ENCODE measurements at regions not wholly inside any gene's neighbourhood (a gene's known extent, or its start where the extent isn't known, plus 50 kb on each side); places are given as distances from the start of the nearest gene placed in this dataset.

DNA sequence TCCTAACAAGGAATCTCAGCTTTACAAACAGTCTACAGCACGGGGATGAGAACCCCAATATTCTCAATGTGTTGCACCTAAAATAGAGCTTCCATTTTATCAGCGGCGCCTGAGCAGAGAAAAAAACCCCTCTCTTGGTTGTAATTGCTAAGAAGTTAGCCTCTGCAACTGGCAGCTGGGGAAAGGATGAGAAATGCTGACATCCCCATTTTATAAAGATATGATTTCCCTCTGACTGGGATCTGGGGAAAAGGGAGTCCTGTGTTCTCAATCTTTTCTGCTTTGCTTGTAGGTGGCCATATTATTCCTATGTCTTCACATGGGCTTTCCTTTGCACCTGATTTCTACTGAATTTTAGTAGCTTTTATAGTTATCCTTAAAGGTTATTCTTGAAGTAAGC, 981.4 kb upstream of the DDX18 start:
- ChIA-PET CTCF (no interaction called here), POLR2A (no interaction called here)
- Histone ChIP-seq H3K27me3 (ENCODE audit: control insufficient read depth, insufficient read depth, low read length) (no peaks in the 10 kb centered on the region), H3K36me3 (ENCODE audit: control insufficient read depth, insufficient read depth, low read length) (no peaks in the 10 kb centered on the region), H3K4me3 (ENCODE audit: low read depth, low read length) (no peak overlapping the region)
- TF ChIP-seq, protein P1, sequence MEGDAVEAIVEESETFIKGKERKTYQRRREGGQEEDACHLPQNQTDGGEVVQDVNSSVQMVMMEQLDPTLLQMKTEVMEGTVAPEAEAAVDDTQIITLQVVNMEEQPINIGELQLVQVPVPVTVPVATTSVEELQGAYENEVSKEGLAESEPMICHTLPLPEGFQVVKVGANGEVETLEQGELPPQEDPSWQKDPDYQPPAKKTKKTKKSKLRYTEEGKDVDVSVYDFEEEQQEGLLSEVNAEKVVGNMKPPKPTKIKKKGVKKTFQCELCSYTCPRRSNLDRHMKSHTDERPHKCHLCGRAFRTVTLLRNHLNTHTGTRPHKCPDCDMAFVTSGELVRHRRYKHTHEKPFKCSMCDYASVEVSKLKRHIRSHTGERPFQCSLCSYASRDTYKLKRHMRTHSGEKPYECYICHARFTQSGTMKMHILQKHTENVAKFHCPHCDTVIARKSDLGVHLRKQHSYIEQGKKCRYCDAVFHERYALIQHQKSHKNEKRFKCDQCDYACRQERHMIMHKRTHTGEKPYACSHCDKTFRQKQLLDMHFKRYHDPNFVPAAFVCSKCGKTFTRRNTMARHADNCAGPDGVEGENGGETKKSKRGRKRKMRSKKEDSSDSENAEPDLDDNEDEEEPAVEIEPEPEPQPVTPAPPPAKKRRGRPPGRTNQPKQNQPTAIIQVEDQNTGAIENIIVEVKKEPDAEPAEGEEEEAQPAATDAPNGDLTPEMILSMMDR (IDR thresholded peaks at IDR 0.05; ENCODE audit: insufficient read depth, low read depth, low read length): no peak
- DNase-seq (ENCODE audit: low read depth): no peak

DNA sequence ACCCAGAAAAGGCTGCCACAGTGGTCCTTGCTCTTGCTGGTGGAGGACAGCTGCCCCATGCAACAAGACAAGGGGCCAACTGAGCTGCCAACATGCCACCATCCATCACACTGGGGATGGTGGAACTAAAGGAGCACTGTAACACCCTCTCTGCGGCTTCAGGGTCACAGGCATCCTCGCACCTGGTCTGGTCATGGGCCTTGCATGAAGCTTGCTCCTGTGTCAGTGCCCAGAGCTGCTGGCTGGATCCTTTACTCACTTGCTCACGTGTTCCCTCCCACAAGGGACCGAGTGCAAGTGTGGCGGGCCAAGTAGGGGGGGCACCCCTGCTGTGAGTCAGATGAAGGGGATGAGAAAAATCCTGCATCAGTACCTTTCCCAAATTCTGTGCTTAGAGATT, 972.3 kb upstream of the DDX18 start:
- TF ChIP-seq, protein P1 (IDR thresholded peaks at IDR 0.05; ENCODE audit: insufficient read depth, low read depth, low read length): no peak
- CTCF ChIA-PET: no interaction called here

DNA sequence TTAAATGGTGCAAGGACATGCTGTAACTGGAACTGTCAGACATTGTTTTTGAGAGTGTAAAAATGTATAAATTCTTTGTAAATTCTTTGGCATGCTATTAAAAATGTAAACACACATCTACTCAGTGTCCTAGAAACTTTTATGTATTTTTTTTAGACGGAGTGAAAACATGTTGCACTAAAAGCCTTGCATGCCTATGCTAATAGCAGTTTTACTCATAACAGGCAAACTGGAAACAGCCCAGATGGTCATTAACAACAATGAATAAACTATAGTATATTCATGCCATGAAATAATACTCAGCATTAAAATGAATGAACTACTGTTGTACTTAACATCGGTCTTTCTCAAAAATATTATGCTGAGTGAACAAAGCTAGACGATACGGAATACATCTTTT, 954.8 kb upstream of the DDX18 start:
- no peak overlapping the region for H3K4me3 ChIP-seq (ENCODE audit: low read depth, low read length)
- ChIA-PET CTCF (no interaction called here), POLR2A (no interaction called here)
- DNase-seq (ENCODE audit: low read depth): no peak
- no peaks in the 10 kb centered on the region for H3K36me3 ChIP-seq (ENCODE audit: control insufficient read depth, insufficient read depth, low read length)
- TF ChIP-seq, protein P1 (IDR thresholded peaks at IDR 0.05; ENCODE audit: insufficient read depth, low read depth, low read length): no peak
- no peaks in the 10 kb centered on the region for H3K27me3 ChIP-seq (ENCODE audit: control insufficient read depth, insufficient read depth, low read length)

More for the DNA sequence above, 972.3 kb upstream of the DDX18 start:
- no peak for DNase-seq (ENCODE audit: low read depth)
- Histone ChIP-seq H3K27me3 (ENCODE audit: control insufficient read depth, insufficient read depth, low read length) (no peaks in the 10 kb centered on the region), H3K4me3 (ENCODE audit: low read depth, low read length) (no peak overlapping the region), H3K36me3 (ENCODE audit: control insufficient read depth, insufficient read depth, low read length) (no peaks in the 10 kb centered on the region)
- POLR2A ChIA-PET: no interaction called here

DNA sequence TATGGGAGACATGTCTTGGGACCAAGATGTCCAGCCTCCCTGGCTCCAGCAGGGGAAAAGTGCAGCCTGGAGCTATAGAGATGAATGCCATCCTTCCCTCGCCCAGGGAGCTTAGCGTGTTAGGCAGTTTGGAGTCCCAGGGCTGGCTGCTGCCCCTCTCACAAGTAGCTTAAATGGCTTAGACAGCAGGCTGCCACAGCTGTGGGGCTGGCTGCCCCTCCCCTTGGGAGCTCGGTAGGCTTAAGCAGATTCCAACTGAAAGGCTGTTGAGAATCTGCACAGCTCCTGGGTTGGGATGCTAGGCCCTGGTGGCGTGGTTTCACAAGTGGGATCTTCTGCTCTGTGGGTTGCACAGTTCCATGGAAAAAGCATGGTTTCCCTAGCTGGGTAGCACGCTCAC, 940.5 kb upstream of the DDX18 start:
- ChIA-PET POLR2A (no interaction called here), CTCF (no interaction called here)
- H3K4me3 ChIP-seq (ENCODE audit: low read depth, low read length): no peak overlapping the region
- H3K36me3 ChIP-seq (ENCODE audit: control insufficient read depth, insufficient read depth, low read length): no peaks in the 10 kb centered on the region
- TF ChIP-seq, protein P1 (IDR thresholded peaks at IDR 0.05; ENCODE audit: insufficient read depth, low read depth, low read length): no peak
- no peak for DNase-seq (ENCODE audit: low read depth)
- no peaks in the 10 kb centered on the region for H3K27me3 ChIP-seq (ENCODE audit: control insufficient read depth, insufficient read depth, low read length)

DNA sequence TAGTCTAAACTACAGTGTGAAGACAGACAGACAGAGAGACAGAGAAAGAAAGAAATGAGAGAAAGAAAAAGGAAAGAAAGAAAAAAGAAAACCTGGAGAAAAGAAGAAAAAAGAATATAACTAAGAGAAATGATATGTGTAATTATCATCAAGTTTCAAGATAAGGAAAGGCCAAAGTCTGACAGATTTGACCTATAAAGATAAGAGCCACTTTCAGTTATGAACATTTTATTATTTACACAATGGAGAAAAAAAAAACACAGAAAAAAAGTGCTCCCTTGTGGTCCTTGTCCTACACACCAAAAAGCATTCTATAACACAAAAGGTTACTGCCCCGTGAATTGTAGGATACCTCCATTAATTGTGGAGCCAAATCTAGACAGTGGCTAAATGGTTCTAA, 937.2 kb upstream of the DDX18 start:
- DNase-seq (ENCODE audit: low read depth): no peak
- Histone ChIP-seq H3K27me3 (ENCODE audit: control insufficient read depth, insufficient read depth, low read length) (no peaks in the 10 kb centered on the region), H3K36me3 (ENCODE audit: control insufficient read depth, insufficient read depth, low read length) (no peaks in the 10 kb centered on the region), H3K4me3 (ENCODE audit: low read depth, low read length) (no peak overlapping the region)
- ChIA-PET CTCF (no interaction called here), POLR2A (no interaction called here)
- TF ChIP-seq, protein P1 (IDR thresholded peaks at IDR 0.05; ENCODE audit: insufficient read depth, low read depth, low read length): no peak

Measured in BJ (cell line).